Putamen (tissue), 1 donor: ENCODE measurements at regions not wholly inside any gene's neighbourhood (a gene's known extent, or its start where the extent isn't known, plus 50 kb on each side); places are given as distances from the start of the nearest gene placed in this dataset.
"Not testable (repeated sequence)": the region's sequence is repeated elsewhere in the genome, so short reads cannot be mapped to it uniquely, and the experiment has no call there.

Experiments used
- DNase-seq: peaks from one replicate; pipeline ENCODE4 v3.0.0-alpha.2; 2016; ENCODE audit warnings: low spot score

DNA sequence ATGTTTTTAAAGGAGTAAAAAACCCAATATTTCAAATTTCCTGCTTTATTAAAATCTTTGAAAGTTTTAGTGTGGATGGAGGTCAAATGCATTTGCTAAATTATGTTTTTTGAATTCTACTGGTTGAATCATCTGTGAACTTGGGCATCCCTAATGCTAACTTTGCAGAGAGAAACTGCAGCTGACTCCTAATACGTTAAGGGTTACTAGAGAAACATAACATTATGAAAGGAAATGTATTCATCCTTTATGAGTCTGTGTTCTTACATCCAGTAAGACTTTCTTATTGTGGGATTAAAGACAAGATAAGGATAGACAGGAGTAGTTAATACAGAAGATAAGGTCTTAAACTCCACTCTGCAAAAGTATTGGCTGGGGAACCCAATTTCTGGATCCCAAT, 140.6 kb downstream of the FAM124B start:
- DNase-seq: no peak

DNA sequence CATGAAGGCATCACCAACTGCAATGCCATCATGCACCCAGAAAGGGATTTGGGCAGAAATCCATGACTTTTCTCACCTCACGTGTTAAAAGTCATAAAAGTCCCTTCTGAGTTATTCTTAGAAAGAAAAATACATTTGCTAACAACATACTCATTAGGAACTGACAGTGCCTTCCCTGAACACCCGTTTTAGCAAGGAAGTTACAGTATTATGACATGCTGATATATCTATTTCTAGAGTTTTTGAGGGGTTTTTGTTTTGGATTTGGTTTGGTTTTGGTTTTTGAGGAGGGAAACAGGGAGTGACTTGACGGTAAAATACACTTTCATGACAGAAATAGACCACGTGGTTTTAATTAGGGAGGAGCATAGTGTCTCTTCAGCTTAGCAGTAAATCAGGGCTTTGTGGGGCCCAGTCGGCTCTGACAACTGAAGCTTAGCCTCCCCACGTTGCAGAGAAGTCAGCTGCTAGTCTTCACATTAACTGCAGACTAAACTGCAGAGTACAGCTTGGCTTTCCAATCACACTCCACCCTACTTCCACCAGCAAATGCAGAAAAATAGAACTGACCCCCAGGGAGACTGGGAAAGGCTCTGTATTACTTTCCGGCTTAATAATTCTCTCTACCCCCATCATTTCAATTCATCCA, 141.4 kb downstream of the FAM124B start:
- no peak for DNase-seq

DNA sequence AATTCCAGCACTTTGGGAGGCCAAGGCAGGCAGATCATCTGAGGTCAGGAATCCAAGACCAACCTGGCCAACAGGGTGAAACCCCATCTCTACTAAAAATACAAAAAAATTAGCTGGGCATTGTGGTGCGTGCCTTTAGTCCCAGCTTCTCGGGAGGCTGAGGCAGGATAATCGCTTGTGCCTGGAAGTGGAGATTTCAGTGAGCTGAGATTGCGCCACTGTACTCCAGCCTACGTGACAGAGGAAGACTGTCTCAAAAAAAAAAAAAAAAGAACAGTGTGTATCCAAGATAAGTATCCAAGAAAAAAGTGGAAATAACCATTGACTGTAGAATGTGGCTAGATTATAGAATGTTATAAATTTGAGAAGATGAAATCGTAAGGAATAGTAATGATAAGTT, 142.1 kb downstream of the FAM124B start:
- DNase-seq: no peak

DNA sequence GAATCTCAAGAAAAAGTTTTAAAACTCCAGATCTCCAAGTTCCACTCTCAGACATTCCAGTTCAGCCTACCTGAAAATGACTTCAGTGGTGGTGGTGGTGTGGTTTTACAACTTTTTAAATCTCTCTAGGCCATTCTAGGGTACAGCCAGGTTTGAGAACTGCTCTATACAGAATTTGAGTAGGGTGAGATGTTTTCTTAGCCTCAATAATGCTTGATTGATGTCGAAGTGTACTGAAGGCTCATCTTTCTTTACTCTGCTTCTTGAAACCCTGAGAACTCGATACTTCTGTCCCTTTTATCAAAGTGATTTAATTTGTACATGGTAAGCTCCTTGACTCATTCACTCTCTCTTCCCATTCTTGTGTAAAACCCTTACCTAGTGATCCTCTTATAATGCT, 143.8 kb downstream of the FAM124B start:
- DNase-seq: no peak

DNA sequence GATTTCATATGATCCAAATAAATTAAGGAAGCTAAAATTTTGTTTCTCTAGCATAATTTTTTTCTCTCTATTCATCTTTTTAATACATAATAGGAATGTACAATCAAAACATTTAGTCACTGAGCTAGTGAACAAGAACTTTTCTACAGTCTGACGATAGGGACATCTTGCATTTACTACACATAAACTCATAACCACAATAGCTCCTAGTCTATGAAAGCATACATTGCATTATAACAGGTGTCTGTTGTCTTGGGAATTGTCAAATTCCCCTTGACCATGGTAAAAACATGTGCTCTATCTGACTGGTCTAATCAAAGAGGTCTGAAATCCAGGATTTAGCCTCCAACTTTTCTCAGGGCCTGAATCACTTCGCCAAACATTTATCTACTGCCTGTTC, 144.8 kb downstream of the FAM124B start:
- no peak for DNase-seq

DNA sequence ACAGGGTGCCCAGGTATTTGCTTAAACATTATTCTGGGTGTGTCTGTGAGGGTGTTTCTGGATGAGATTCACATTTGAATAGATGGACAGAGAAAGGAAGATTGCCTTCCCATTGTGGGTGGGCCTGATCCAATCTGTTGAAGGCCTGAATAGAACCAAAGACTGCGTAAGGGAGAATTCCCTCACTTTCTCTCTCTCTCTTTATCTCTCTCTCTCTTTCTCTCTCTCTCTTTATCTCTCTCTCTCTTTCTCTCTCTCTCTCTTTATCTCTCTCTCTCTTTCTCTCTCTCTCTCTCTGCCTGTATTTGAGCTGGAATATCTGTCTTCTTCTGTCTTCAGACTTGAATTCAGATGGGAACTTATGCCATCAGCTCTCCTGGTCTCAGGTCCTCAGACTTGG, 148.4 kb downstream of the FAM124B start:
- no peak for DNase-seq

DNA sequence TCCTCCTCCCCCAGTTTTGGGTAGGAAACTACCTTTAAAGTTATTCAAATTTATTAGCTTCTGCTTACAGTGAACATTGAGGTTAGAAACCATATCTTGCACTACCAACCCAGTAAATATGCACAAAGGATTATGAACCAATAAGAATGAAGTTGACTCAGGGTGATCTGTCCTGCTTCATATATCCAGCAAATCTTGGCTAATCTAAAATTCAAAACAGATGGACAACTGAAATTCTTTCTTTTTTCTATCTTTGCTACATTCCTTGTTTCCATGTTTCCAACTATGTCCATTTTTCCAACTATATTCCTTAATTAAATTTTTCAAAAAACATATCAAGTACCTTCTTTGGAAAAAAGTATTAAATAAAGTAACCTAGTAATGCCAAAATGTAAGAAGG, 149.3 kb downstream of the FAM124B start:
- DNase-seq: no peak

DNA sequence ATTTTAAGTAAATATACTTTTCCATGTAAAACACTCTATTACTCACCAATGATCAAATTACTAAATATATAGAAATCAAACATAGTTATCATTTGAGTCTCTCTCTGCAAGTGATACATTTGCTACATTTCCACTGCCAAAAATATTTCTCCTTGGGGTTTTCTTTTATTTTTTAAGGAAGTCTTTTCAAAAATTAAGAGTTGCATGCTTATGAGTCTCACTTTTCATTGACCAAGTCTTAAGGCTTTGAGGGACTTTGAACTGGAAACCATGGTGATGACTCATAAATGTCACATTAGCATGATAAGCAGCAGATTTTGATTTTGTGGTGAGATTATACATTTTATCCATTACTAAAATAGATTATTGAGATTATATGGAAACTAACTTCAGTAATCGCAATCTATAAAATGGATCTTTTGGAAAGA, 152.9 kb downstream of the FAM124B start:
- no peak for DNase-seq

DNA sequence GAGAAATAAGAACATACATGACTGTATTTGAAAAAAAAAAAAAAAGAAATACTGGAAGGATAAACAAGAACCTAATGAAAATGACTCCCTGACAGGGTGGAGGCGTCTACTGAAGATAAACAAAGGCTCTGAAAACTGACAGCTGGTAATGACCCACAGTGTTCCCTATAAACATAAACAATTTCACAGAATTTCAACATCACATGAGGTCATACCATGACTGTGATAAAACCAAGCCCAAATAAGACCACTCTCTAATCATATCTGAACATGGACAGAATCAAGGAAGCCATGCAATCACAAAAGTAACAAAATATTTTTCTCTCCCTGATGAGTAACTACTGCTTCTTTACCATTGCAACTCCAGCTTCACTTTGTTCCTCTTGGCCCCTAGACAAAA, 159.3 kb downstream of the FAM124B start:
- no peak for DNase-seq

DNA sequence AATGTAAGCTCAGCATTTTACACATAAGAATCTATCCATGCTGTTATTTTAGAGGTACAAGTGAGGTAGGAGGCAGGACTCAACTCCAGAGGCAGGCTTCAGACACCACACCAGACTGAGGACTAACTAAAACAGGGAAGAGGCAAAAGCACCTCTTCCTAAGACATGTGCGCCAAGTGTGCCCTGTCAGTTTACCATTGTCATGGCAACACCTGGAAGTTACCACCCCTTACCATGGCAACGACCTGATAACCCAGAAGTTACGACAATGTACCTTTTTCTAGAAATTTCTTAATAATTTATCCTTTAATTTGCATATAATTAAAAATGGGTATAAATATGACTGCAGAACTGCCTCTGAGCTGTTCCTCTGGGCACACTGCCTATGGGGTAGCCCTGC, 160.1 kb downstream of the FAM124B start:
- no peak for DNase-seq

DNA sequence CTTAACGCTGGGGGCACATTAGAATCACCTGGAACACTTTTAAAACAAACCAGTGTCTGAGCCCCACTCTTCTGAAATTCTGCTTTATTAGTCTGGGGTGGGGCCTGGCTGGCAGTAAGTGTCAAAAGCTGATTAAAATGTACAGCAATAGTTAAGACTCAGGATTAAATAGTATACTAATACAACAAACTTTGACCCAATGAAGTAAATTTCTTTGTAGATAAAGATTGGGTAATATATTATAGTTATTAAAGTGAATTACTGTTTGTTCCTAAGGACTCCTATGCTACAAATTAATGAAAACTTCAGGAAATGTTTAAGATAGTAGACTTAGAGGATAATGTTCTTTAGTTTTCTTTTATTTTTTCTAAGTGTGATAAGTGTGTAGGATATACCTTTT, 160.9 kb downstream of the FAM124B start:
- DNase-seq: no peak

DNA sequence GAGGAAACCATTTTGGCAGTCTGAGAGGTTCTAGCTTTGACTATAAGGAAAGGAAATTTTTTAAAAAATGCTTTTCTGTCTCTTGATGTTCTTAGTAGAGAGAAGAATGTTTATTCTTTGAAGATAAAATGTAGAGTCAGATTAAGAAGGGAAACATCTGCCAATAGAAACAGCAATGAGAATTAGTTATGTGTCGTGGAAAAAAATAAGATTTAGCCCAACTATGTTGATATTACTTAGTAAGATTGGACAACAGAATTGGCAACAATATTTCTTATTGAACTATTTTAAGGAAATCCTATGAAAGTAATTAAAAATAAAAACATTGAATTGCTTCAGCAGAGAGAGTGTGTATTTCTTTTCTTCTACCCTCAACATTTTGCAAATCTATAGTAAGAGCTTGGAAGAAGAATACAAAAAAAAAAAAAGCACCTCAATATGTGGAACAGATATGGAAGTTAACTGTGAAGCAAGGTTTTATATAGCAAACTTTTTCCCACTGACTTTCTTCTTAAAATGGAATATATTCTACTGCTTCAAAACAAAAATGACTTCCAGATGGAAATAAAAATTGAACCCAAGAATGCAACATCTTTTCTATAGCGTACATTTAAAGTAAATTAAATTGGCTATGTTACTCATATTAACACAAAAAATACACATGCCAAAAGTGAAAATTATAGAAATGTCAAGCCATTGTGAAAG, 177.9 kb downstream of the FAM124B start:
- DNase-seq: no peak

DNA sequence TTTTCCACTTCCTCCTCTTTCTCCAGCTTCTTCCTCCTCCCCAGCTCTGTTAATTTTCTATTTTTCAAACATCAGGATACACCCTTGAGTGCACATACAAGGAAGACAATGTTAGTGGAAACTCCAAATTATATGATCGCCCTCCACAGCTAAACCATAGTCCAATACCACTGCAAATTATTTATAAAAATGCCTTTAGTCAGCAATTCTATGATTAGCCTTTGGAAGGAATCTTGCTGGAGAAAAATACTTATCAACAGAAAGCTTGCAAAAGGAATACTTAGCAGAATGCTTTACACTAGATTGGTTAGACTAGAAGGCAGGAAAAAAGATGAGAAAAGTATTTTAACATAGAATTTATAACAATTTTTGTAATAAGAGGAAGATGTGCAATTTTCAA, 178.9 kb downstream of the FAM124B start:
- DNase-seq: no peak

DNA sequence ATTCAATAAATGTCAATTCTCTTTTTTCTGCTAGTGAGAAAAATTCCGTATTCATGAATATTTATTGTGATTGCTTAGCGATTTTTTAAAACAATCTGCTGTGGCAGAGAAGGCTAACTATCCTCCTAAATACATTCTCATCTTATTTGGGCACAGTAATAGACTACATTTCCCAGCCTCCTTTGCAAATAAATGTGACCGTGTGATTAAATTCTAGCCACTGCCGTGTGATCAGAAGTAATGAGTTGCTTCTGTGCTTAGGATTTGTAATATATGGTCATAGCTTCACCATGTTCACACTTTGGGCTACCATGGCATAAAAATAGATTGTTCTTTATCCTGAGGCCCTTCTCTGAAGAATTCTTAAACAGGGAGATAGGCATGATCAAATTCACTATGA, 179.6 kb downstream of the FAM124B start:
- no peak for DNase-seq

DNA sequence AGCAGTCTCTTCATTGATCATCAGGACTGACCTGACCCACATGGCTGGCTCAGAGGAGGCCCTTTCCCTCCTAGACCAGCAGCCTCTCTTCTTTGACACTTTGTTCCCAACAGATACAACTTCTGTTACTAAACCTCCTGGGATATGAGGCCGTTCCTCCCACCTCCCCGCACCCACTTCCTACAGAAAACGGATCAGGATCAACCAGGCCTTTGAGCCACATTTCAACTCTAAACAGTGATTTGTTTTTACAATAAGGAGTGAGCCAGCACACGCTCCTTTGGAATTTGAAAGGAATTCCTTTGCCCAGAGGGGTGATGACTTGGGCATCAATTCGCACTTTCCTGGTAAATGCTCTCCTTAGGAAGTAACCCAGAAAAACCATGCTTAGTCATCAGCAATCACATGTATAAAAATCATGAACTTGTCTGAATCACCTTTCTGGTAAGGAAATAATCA, 180.4 kb downstream of the FAM124B start:
- DNase-seq: no peak

DNA sequence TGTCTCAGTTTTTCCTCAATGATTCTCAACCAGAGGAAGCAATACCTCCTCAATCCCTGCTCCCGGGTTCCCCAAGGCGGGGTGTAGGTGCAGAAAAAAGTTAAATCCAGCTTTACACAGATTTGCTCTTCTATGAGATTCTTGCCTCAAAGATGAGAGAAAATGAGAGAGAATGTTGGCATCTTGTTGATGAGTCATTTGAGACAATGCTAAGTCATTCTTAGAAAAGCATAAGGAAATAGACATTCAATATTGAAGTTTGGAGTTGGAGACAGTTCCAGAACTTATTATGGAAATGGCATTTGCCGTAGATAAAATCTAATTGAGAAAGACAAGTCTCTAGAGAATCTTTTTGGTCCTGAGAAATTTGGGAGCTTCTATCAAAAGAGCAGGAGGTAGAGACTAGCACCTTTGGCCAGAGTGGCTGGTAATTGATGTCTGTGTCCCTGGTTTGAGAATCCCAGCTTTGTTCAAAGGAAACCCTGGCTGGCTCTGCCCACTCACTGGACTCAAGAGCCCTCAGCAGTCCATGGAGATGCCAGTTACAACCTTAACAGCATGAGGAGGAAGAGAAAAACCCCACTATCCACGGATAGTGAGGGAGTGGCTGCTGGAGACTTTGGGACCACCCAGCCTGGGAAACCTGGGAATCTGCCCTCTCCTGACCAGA, 181.2 kb downstream of the FAM124B start:
- no peak for DNase-seq

DNA sequence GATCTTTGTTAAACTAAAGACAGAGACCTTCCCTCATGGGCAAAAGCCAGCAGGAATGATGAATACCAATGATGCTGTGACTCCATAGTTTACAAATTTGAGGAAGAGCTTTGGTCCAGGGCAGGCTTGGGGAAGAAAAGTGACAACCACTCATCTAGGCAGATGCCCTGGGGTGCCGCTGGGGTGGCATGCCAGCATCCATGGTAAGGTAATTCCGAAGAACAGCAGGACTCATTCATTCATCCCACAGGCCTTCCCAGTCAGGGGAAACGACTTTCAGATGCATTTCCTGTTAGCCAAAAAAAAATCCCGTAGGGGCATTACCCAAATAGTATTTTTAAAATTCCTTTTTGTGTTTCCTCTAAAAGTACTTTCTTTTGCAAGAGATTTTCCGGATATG, 180.7 kb upstream of the SERPINE2 start:
- DNase-seq: no peak

DNA sequence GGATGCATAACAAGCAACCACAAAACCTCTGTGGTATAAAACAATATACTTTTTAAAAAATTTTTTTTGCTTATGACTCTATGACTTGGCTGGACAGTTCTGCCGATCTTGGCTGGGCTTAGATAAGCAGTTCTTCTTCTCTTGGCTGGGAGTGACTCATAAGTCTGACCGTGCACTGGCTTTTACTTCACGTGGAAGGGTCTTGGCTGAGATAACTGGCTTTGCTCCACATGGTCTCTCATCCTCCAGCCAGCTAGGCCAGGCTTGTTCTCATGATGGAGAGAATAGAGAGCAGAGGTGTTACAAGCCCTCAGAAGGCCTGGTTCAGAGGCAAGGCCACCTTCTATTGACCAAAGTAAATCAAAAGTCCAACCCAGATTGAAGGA, 178.9 kb upstream of the SERPINE2 start:
- DNase-seq: no peak

DNA sequence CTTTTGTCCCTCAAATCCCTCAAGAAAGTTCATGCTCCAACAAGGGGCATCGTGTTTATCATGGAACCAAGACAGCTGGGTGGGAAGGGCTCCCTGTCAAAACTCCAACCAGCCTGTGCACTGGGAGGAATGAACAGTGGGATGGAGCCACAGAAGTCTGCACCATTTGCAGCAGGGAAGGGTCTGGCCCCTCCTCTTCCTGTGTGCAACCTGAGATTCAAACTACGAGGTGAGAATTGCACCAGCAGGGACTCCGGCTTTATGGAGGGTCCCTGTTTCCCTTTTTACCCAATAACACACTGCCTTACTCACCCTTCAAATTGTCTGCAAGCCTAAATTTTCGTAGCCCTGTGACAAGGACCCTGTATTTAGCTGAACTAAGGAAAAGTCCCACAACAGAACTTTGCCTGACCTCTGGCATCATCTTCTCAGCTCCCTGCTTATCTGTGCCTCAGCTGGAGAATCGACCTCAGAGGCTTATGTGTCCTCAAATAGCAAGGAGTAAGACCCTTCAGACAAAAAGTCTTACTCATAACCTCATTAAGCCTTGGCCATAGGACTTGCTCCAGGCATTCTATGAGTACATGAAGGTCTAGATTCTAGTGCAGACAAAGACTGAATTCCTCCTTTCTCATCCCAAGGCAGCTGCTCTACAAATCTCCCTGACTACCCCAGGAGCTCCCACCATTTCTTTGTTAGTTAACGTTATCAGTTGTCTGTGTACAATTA, 178.3 kb upstream of the SERPINE2 start:
- DNase-seq: no peak

DNA sequence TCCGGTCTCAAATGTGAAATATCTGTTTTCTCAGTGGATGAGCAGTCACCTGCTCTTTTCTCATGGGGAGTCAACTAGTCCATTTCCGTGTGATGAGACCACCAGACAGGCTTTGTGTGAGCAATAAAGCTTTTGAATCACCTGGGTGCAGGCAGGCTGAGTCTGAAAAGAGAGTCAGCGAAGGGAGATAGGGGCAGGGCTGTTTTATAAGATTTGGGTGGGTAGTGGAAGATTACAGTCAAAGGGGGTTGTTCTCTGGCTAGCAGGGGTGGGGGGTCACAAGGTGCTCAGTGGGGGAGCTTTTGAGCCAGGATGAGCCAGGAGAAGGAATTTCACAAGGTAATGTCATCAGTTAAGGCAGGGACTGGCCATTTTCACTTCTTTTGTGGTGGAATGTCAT, 176.5 kb upstream of the SERPINE2 start:
- DNase-seq: not testable (repeated sequence)

DNA sequence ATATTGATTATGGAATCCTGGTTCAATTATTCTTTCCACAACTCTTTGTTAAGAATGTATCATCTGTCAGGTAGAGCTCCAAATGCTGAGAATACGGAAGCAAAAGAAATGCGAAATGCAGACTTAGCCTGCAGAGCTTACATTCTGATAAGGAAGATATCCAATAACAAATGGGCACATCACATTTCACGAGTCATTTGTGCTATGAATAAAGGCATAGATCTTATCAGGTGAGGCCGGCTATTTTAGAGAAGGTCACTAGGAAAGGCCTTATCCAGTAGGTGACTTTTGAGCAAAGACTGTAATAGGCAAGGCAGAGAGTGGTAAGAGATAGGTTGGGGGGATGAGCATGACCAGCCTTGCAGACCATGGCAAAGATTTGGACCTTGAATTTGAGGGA, 174.3 kb upstream of the SERPINE2 start:
- no peak for DNase-seq

DNA sequence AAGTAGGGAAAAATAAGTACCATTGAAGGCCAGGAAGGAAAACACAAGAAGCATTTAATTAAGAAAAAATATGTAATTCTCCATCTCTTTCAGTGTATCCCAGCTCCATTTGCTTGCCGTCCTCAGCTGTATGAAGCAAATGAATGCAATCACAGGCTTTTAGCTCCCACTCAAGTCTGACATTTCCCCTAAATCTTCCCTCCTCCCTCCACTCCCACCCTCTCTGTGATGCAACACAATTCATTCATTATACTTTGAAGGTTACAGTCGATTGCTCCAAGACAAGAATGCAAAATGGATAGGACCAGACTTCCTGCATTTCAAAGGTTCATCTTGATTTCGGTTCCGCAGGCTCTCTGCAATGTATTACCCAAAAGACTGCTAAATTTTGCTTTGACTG, 172.7 kb upstream of the SERPINE2 start:
- DNase-seq: peak; percentile 75

DNA sequence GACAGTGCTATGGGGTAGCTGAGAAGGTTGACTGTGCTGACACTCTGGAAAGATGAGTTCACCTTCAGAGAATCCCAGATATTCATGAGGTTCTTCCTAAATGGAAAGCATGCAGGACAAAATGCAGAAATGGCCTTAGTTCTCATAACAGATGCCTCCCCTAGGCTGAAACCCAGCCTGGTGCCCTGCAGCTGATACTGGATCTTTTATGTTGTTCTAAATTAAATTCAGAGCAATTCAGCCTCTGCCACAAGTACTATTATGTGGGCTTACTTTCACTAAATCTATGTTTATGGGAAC, 172.0 kb upstream of the SERPINE2 start:
- no peak for DNase-seq
